ENCODE measurements at regions not wholly inside any gene's neighbourhood (a gene's known extent, or its start where the extent isn't known, plus 50 kb on each side); places are given as distances from the start of the nearest gene placed in this dataset.
A peak's percentile ranks its signal among the peaks of the same experiment; 100 is the strongest.
"Not testable (repeated sequence)": the region's sequence is repeated elsewhere in the genome, so short reads cannot be mapped to it uniquely, and the experiment has no call there.

GRCh38 chr2:123783164-123783563 lies 241.9 kb upstream of the CNTNAP5 start (continued):
- TF ChIP-seq ATOH8 (CRISPR knock-in tag; IDR thresholded peaks at IDR 0.05; ENCODE audit: low read depth) (no peak), JUNB (IDR thresholded peaks at IDR 0.05) (no peak)

- POLR2A ChIA-PET = no interaction called here
- no peak for DNase-seq (ENCODE audit: low read depth in 1 of 2, low spot score in 1 of 2)
- no peak for ATAC-seq
- 10% methylated on average over 1 of the region's 1 CpG for WGBS (ENCODE audit: missing lambda C conversion rate)
- Histone ChIP-seq H3K27ac (no peak overlapping the region), H3K4me2 (no peak overlapping the region), H3K4me3 (no peak overlapping the region), H3K4me1 (no peaks in the 10 kb centered on the region), H3K9me3 (no peaks in the 10 kb centered on the region; the same call in 2 of the 3 replicates)
- FAIRE-seq = no peak
- no peak for TF ChIP-seq HOXA7 (CRISPR knock-in tag; IDR thresholded peaks at IDR 0.05)
- TF ChIP-seq E2F6 (IDR thresholded peaks at IDR 0.05; ENCODE audit: borderline replicate concordance, low read depth) = no peak
- TF ChIP-seq MAFK (IDR thresholded peaks at IDR 0.05; ENCODE audit: partially characterized antibody) = peak; percentile 3
- CTCF ChIA-PET = no interaction called here
These were observed 239.8 kb upstream of the CNTNAP5 start for GRCh38 chr2:123785332-123785731.

GRCh38 chr2:123791207-123791606 lies 233.9 kb upstream of the CNTNAP5 start:
- no peak for TF ChIP-seq GATA3 (IDR thresholded peaks at IDR 0.05; ENCODE audit: borderline replicate concordance)
- ChIA-PET CTCF (interaction anchor here (1.1 kb wide), 1 partner anchor 12 kb away, joined by 4 read pairs; no protein-coding TSS in a partner anchor), POLR2A (no interaction called here)
- Histone ChIP-seq H3K4me1 (no peaks in the 10 kb centered on the region), H3K27ac (no peak overlapping the region), H3K4me2 (no peak overlapping the region), H3K9me3 (no peaks in the 10 kb centered on the region; the same call in 2 of the 3 replicates), H3K4me3 (no peak overlapping the region)
- FAIRE-seq (no peak), ATAC-seq (no peak), DNase-seq (ENCODE audit: low read depth in 1 of 2, low spot score in 1 of 2) (no peak)
- 14% methylated on average over 4 of the region's 4 CpGs for WGBS (ENCODE audit: missing lambda C conversion rate)

- no peak for DNase-seq (ENCODE audit: low read depth in 1 of 2, low spot score in 1 of 2)
- Histone ChIP-seq H3K9me3 (no peaks in the 10 kb centered on the region; the same call in 2 of the 3 replicates), H3K4me2 (no peak overlapping the region), H3K4me1 (no peaks in the 10 kb centered on the region), H3K4me3 (no peak overlapping the region), H3K27ac (no peak overlapping the region)
- FAIRE-seq = no peak
- no peak for ATAC-seq
- TF ChIP-seq ZFP36 (IDR thresholded peaks at IDR 0.05; ENCODE audit: borderline replicate concordance, partially characterized antibody) (no peak), RAD21 (conservative IDR thresholded peaks at IDR 0.05 in 1 of 2, IDR thresholded peaks at IDR 0.05 in 1 of 2) (no peak), CBX8 (IDR thresholded peaks at IDR 0.05) (no peak), MYC (IDR thresholded peaks at IDR 0.05; ENCODE audit: borderline replicate concordance, low read length) (no peak), FOSB (CRISPR knock-in tag; IDR thresholded peaks at IDR 0.05) (no peak), EHF (CRISPR knock-in tag; IDR thresholded peaks at IDR 0.05) (no peak), GATA3 (IDR thresholded peaks at IDR 0.05; ENCODE audit: borderline replicate concordance) (no peak), EP300 (IDR thresholded peaks at IDR 0.05) (no peak), KDM1A (IDR thresholded peaks at IDR 0.05; ENCODE audit: low read depth) (no peak), FOSL2 (IDR thresholded peaks at IDR 0.05) (no peak), FOSL2 (CRISPR knock-in tag; IDR thresholded peaks at IDR 0.05) (no peak), RCOR1 (IDR thresholded peaks at IDR 0.05; ENCODE audit: low read depth, low read length) (no peak), USF2 (IDR thresholded peaks at IDR 0.05) (no peak), JUNB (IDR thresholded peaks at IDR 0.05) (no peak), HOXA7 (CRISPR knock-in tag; IDR thresholded peaks at IDR 0.05) (no peak), CHD2 (IDR thresholded peaks at IDR 0.05; ENCODE audit: low read length, partially characterized antibody) (no peak), KDM5A (IDR thresholded peaks at IDR 0.05) (no peak)
- CTCF ChIA-PET = interaction anchor here (1.1 kb wide), 1 partner anchor 12 kb away, joined by 4 read pairs; no protein-coding TSS in a partner anchor
- POLR2A ChIA-PET = no interaction called here
These were observed 233.4 kb upstream of the CNTNAP5 start for GRCh38 chr2:123791684-123792083.

- 0% methylated on average over 4 of the region's 6 CpGs for WGBS (ENCODE audit: missing lambda C conversion rate)
- POLR2A ChIA-PET; CTCF ChIA-PET; DNase-seq (ENCODE audit: low read depth in 1 of 2, low spot score in 1 of 2); FAIRE-seq; H3K4me2 ChIP-seq; H3K4me1 ChIP-seq; H3K4me3 ChIP-seq; H3K27ac ChIP-seq; H3K9me3 ChIP-seq; ATAC-seq: not testable (repeated sequence)
These were observed 221.0 kb upstream of the CNTNAP5 start for GRCh38 chr2:123804126-123804525.

- 15% methylated on average over 3 of the region's 3 CpGs for WGBS (ENCODE audit: missing lambda C conversion rate)
- H3K27ac ChIP-seq; H3K4me3 ChIP-seq; POLR2A ChIA-PET; DNase-seq (ENCODE audit: low read depth in 1 of 2, low spot score in 1 of 2); ATAC-seq; CTCF ChIA-PET; H3K4me1 ChIP-seq; FAIRE-seq; H3K9me3 ChIP-seq; H3K4me2 ChIP-seq: not testable (repeated sequence)
These were observed 219.3 kb upstream of the CNTNAP5 start for GRCh38 chr2:123805746-123806145.
